ENCODE measurements at regions not wholly inside any gene's neighbourhood (a gene's known extent, or its start where the extent isn't known, plus 50 kb on each side); places are given as distances from the start of the nearest gene placed in this dataset.
"Not testable (repeated sequence)": the region's sequence is repeated elsewhere in the genome, so short reads cannot be mapped to it uniquely, and the experiment has no call there.

GRCh38 chr3:104214277-104214676 lies 1152.4 kb upstream of the ALCAM start:
- H3K4me1 Mint-ChIP-seq (ENCODE audit: low read depth), result no peaks in the 10 kb centered on the region
- ATAC-seq (ENCODE audit: poor library complexity) (no peak), DNase-seq (no peak)
- H3K27ac Mint-ChIP-seq, result no peak overlapping the region
- intact Hi-C loops (cut with DNase I, micrococcal nuclease), result no loop called here
- POLR2A ChIA-PET, result no interaction called here
- no peaks in the 10 kb centered on the region for H3K9me3 ChIP-seq (ENCODE audit: control insufficient read depth in 1 of 2, insufficient read depth in 1 of 2, low read length in 2 of 2)
- no peaks in the 10 kb centered on the region for H3K36me3 Mint-ChIP-seq (ENCODE audit: low read depth)
- no peak overlapping the region for H3K27ac ChIP-seq (ENCODE audit: low read depth in 1 of 2, low read length in 2 of 2)
- no peaks in the 10 kb centered on the region for H3K36me3 ChIP-seq (ENCODE audit: insufficient read depth, low read length)
- H3K27me3 Mint-ChIP-seq, result no peaks in the 10 kb centered on the region
- no peak overlapping the region for H3K4me3 Mint-ChIP-seq
- H3K4me3 ChIP-seq (ENCODE audit: low read length), result no peak overlapping the region
- CTCF ChIA-PET, result no interaction called here
- H3K27me3 ChIP-seq (ENCODE audit: control insufficient read depth in 1 of 2, insufficient read depth in 2 of 2, low read length in 2 of 2), result no peaks in the 10 kb centered on the region
- no peaks in the 10 kb centered on the region for H3K4me1 ChIP-seq (ENCODE audit: insufficient read depth, low read length)
- H3K9me3 Mint-ChIP-seq, result peaks cover 4% of the 10 kb centered on the region
- TF ChIP-seq, protein P1, sequence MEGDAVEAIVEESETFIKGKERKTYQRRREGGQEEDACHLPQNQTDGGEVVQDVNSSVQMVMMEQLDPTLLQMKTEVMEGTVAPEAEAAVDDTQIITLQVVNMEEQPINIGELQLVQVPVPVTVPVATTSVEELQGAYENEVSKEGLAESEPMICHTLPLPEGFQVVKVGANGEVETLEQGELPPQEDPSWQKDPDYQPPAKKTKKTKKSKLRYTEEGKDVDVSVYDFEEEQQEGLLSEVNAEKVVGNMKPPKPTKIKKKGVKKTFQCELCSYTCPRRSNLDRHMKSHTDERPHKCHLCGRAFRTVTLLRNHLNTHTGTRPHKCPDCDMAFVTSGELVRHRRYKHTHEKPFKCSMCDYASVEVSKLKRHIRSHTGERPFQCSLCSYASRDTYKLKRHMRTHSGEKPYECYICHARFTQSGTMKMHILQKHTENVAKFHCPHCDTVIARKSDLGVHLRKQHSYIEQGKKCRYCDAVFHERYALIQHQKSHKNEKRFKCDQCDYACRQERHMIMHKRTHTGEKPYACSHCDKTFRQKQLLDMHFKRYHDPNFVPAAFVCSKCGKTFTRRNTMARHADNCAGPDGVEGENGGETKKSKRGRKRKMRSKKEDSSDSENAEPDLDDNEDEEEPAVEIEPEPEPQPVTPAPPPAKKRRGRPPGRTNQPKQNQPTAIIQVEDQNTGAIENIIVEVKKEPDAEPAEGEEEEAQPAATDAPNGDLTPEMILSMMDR (IDR thresholded peaks at IDR 0.05), result no peak

- Histone ChIP-seq H3K4me3 (ENCODE audit: low read length) (no peak overlapping the region), H3K4me1 (ENCODE audit: insufficient read depth, low read length) (no peaks in the 10 kb centered on the region), H3K27ac (ENCODE audit: low read depth in 1 of 2, low read length in 2 of 2) (no peak overlapping the region), H3K9me3 (ENCODE audit: control insufficient read depth in 1 of 2, insufficient read depth in 1 of 2, low read length in 2 of 2) (no peaks in the 10 kb centered on the region), H3K36me3 (ENCODE audit: insufficient read depth, low read length) (no peaks in the 10 kb centered on the region), H3K27me3 (ENCODE audit: control insufficient read depth in 1 of 2, insufficient read depth in 2 of 2, low read length in 2 of 2) (no peaks in the 10 kb centered on the region)
- ATAC-seq (ENCODE audit: poor library complexity) (no peak), DNase-seq (no peak)
- intact Hi-C loops (cut with DNase I, micrococcal nuclease), result no loop called here
- ChIA-PET CTCF (no interaction called here), POLR2A (no interaction called here)
- Mint-ChIP-seq H3K4me1 (ENCODE audit: low read depth) (no peaks in the 10 kb centered on the region), H3K4me3 (no peak overlapping the region), H3K9me3 (peaks cover 4% of the 10 kb centered on the region), H3K36me3 (ENCODE audit: low read depth) (no peaks in the 10 kb centered on the region), H3K27ac (no peak overlapping the region), H3K27me3 (no peaks in the 10 kb centered on the region)
- TF ChIP-seq, protein P1 (IDR thresholded peaks at IDR 0.05), result no peak
Observed at GRCh38 chr3:104214937-104215336, 1151.8 kb upstream of the ALCAM start.

GRCh38 chr3:104219046-104219445 lies 1147.7 kb upstream of the ALCAM start:
- H3K4me3 Mint-ChIP-seq; H3K27ac Mint-ChIP-seq; DNase-seq; H3K4me1 ChIP-seq (ENCODE audit: insufficient read depth, low read length); H3K27ac ChIP-seq (ENCODE audit: low read depth in 1 of 2, low read length in 2 of 2); H3K36me3 Mint-ChIP-seq (ENCODE audit: low read depth); H3K27me3 Mint-ChIP-seq; H3K27me3 ChIP-seq (ENCODE audit: control insufficient read depth in 1 of 2, insufficient read depth in 2 of 2, low read length in 2 of 2); H3K36me3 ChIP-seq (ENCODE audit: insufficient read depth, low read length); H3K4me3 ChIP-seq (ENCODE audit: low read length); ATAC-seq (ENCODE audit: poor library complexity); intact Hi-C loops (cut with DNase I, micrococcal nuclease); H3K4me1 Mint-ChIP-seq (ENCODE audit: low read depth); POLR2A ChIA-PET; H3K9me3 Mint-ChIP-seq; CTCF ChIA-PET; H3K9me3 ChIP-seq (ENCODE audit: control insufficient read depth in 1 of 2, insufficient read depth in 1 of 2, low read length in 2 of 2): not testable (repeated sequence)

DNA sequence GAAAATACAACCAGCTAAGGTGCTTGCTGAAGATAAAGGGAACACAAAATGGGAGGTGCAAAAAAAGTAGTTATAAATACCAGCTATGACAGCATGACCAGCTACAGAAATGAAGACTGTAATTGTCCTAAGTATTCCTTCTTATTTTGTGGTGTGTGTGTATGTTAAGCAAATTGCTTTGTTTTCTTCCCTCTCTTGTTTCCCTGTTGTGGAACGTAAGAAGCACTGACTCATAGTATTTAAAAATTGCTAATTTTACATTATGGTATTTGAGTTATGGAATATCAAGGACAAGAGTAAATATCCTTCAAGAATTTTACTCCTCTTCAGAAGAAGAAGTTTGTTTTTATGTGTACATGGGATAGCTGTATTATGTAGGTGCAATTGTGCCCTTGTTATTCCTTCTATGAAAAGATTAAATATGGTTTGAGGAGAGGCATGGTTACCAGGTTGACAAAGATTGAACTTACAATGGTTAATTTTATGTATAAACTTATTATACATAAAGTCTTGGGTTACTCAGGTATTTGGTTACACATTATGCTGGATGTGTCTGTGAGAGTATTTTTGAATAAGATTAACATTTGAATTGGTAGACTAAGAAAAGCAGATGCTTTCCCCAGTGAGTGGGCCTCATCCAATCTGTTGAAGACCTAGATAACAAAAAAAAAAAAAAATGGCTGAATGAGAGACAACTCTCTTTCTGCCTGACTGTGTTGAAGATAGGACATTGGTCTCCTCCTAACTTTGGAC lies 1132.1 kb upstream of the ALCAM start:
- Histone ChIP-seq H3K27me3 (ENCODE audit: control insufficient read depth in 1 of 2, insufficient read depth in 2 of 2, low read length in 2 of 2) (no peaks in the 10 kb centered on the region), H3K27ac (ENCODE audit: low read depth in 1 of 2, low read length in 2 of 2) (no peak overlapping the region), H3K4me1 (ENCODE audit: insufficient read depth, low read length) (no peaks in the 10 kb centered on the region), H3K4me3 (ENCODE audit: low read length) (no peak overlapping the region), H3K9me3 (ENCODE audit: control insufficient read depth in 1 of 2, insufficient read depth in 1 of 2, low read length in 2 of 2) (no peaks in the 10 kb centered on the region), H3K36me3 (ENCODE audit: insufficient read depth, low read length) (no peaks in the 10 kb centered on the region)
- Mint-ChIP-seq H3K27me3 (no peaks in the 10 kb centered on the region), H3K4me3 (no peak overlapping the region), H3K9me3 (no peaks in the 10 kb centered on the region), H3K27ac (no peak overlapping the region), H3K4me1 (ENCODE audit: low read depth) (no peaks in the 10 kb centered on the region), H3K36me3 (ENCODE audit: low read depth) (no peaks in the 10 kb centered on the region)
- DNase-seq (no peak), ATAC-seq (ENCODE audit: poor library complexity) (no peak)
- TF ChIP-seq, protein P1 (IDR thresholded peaks at IDR 0.05), result no peak
- intact Hi-C loops (cut with DNase I, micrococcal nuclease), result no loop called here
- ChIA-PET POLR2A (no interaction called here), CTCF (no interaction called here)
